IMR-90 (cell line): ENCODE measurements at regions not wholly inside any gene's neighbourhood (a gene's known extent, or its start where the extent isn't known, plus 50 kb on each side); places are given as distances from the start of the nearest gene placed in this dataset.

Source experiments
- ATAC-seq: fragments of 200-7000 bp; cut with Tn5 transposase; 2 replicates; pipeline ENCODE4 v1.9.1; 2020; ENCODE audit warnings: low read depth, mild to moderate bottlenecking, moderate library complexity
- BruUV-seq: library from RNA; stranded (reverse); fragments of 400-500 nt; replicated peaks from 2 replicates; lab custom pipeline; 2021; lab: Mats Ljungman, UMichigan
- CTCF ChIA-PET: fragments of 300-600 bp; formaldehyde crosslinking; extraction: SDS; loops from one replicate; lab custom pipeline; 2021; ENCODE audit warnings: antibody characterized with exemption; lab: Yijun Ruan, JAX
- POLR2A ChIA-PET: fragments of 300-600 bp; sonication (Branson Sonifier 250); formaldehyde crosslinking; loops from one replicate; lab custom pipeline; 2022; ENCODE audit warnings: antibody characterized with exemption; ENCODE audit not compliant: unreplicated experiment; lab: Charles Lee
- DNase-seq: peaks from one replicate; pipeline ENCODE4 v3.0.0; 2013
- H2AFZ ChIP-seq: replicated peaks from 2 replicates; pipeline ENCODE3; 2013; ENCODE audit warnings: low read length, mild to moderate bottlenecking; ENCODE audit not compliant: poor library complexity
- H2AK5ac ChIP-seq: 2 replicates; pipeline ENCODE4 v1.6.1; 2013; ENCODE audit warnings: low read depth, low read length, inconsistent platforms
- H2AK9ac ChIP-seq: replicated peaks from 2 replicates; pipeline ENCODE3; 2013; ENCODE audit warnings: mild to moderate bottlenecking, low read depth, low read length, moderate library complexity; ENCODE audit not compliant: poor library complexity
- H2BK120ac ChIP-seq: 2 replicates; pipeline ENCODE4 v1.6.1; 2013; ENCODE audit warnings: low read depth, low read length, inconsistent platforms
- H2BK15ac ChIP-seq: 3 replicates; pipeline ENCODE4 v1.6.1; 2013; ENCODE audit warnings: low read depth, low read length, inconsistent platforms
- H2BK20ac ChIP-seq: 2 replicates; pipeline ENCODE4 v1.6.1; 2013; ENCODE audit warnings: low read depth, mild to moderate bottlenecking, inconsistent platforms, low read length, moderate library complexity
- H2BK5ac ChIP-seq: 2 replicates; pipeline ENCODE4 v1.6.1; 2013; ENCODE audit warnings: mild to moderate bottlenecking, low read depth, low read length, inconsistent platforms; ENCODE audit not compliant: poor library complexity, severe bottlenecking
- H3K14ac ChIP-seq: replicated peaks from 2 replicates; pipeline ENCODE4 v1.6.1; 2013; ENCODE audit warnings: low read depth, low read length, inconsistent platforms
- H3K18ac ChIP-seq: 2 replicates; pipeline ENCODE4 v1.6.1; 2013; ENCODE audit warnings: low read depth, low read length, control low read depth
- H3K23ac ChIP-seq: 2 replicates; pipeline ENCODE4 v1.6.1; 2013; ENCODE audit warnings: low read depth, low read length, inconsistent platforms
- H3K27ac ChIP-seq: 2 replicates; pipeline ENCODE4 v1.5.1; 2013; ENCODE audit warnings: mild to moderate bottlenecking, control low read depth, low read length; ENCODE audit not compliant: insufficient read depth
- H3K27me3 ChIP-seq: 2 replicates; pipeline ENCODE4 v1.6.1; 2013; ENCODE audit warnings: low read length; ENCODE audit not compliant: control insufficient read depth, insufficient read depth
- H3K36me3 ChIP-seq: 2 replicates; pipeline ENCODE4 v1.6.1; 2013; ENCODE audit warnings: low read length, mixed read lengths; ENCODE audit not compliant: control insufficient read depth, insufficient read depth
- H3K4ac ChIP-seq: 2 replicates; pipeline ENCODE4 v1.6.1; 2013; ENCODE audit warnings: low read depth, low read length, inconsistent platforms
- H3K4me1 ChIP-seq: 2 replicates; pipeline ENCODE4 v1.6.1; 2013; ENCODE audit warnings: low read length, mixed read lengths; ENCODE audit not compliant: control insufficient read depth, insufficient read depth
- H3K4me2 ChIP-seq: 2 replicates; pipeline ENCODE4 v1.6.1; 2013; ENCODE audit warnings: low read depth, mild to moderate bottlenecking, control low read depth, low read length, moderate library complexity
- H3K4me3 ChIP-seq: 2 replicates; pipeline ENCODE4 v1.5.1; 2013; ENCODE audit warnings: low read depth, mild to moderate bottlenecking, control low read depth, low read length, moderate library complexity; ENCODE audit not compliant: insufficient read depth
- H3K56ac ChIP-seq: 2 replicates; pipeline ENCODE4 v1.6.1; 2013; ENCODE audit warnings: low read length, inconsistent platforms; ENCODE audit not compliant: insufficient read depth; ENCODE audit errors: extremely low read depth
- H3K79me1 ChIP-seq, 2 experiments: 2 replicates each; pipeline ENCODE4 v1.6.1; 2013; ENCODE audit warnings: low read length in 2 of 2, inconsistent platforms in 1 of 2, low read depth in 1 of 2
- H3K9ac ChIP-seq: 2 replicates; pipeline ENCODE4 v1.6.1; 2013; ENCODE audit warnings: low read depth, low read length, control low read depth
- H3K9me1 ChIP-seq: 2 replicates; pipeline ENCODE4 v1.6.1; 2013; ENCODE audit warnings: low read length, inconsistent platforms; ENCODE audit not compliant: insufficient read depth
- H3K9me3 ChIP-seq: 2 replicates; pipeline ENCODE4 v1.6.1; 2013; ENCODE audit warnings: low read length; ENCODE audit not compliant: control insufficient read depth, insufficient read depth
- H4K20me1 ChIP-seq: 2 replicates; pipeline ENCODE4 v1.6.1; 2013; ENCODE audit warnings: low read length, inconsistent platforms; ENCODE audit not compliant: insufficient read depth
- H4K5ac ChIP-seq: 2 replicates; pipeline ENCODE4 v1.6.1; 2013; ENCODE audit warnings: mild to moderate bottlenecking, low read depth, low read length, control low read depth
- H4K8ac ChIP-seq, 2 experiments: 2 replicates each; pipeline ENCODE4 v1.6.1; 2013; ENCODE audit warnings: low read depth in 2 of 2, low read length in 2 of 2, control low read depth in 1 of 2, inconsistent platforms in 1 of 2
- H4K91ac ChIP-seq: 2 replicates; pipeline ENCODE4 v1.6.1; 2013; ENCODE audit warnings: low read depth, low read length, inconsistent platforms; ENCODE audit not compliant: insufficient read depth
- BHLHE40 ChIP-seq: fragments of 150-350 bp; IDR thresholded peaks from 2 replicates; pipeline ENCODE4 v1.6.1; 2016; ENCODE audit warnings: mild to moderate bottlenecking, low read depth, low read length
- CEBPB ChIP-seq: IDR thresholded peaks from 2 replicates; pipeline ENCODE4 v1.6.1; 2012; ENCODE audit warnings: low read depth, low read length, improper control_type of control experiment
- CHD1 ChIP-seq: IDR thresholded peaks from 2 replicates; pipeline ENCODE4 v1.6.1; 2012; ENCODE audit warnings: low read depth, low read length, improper control_type of control experiment
- FOS ChIP-seq: fragments of 150-350 bp; IDR thresholded peaks from 2 replicates; pipeline ENCODE4 v1.6.1; 2016; ENCODE audit warnings: low read depth, low read length
- MAFK ChIP-seq: IDR thresholded peaks from 2 replicates; pipeline ENCODE4 v1.6.1; 2012; ENCODE audit warnings: low read depth, low read length, improper control_type of control experiment
- MAZ ChIP-seq: IDR thresholded peaks from 2 replicates; pipeline ENCODE4 v1.6.1; 2012; ENCODE audit warnings: low read depth, mild to moderate bottlenecking, low read length, improper control_type of control experiment, moderate library complexity, borderline replicate concordance
- MXI1 ChIP-seq: IDR thresholded peaks from 2 replicates; pipeline ENCODE4 v1.6.1; 2012; ENCODE audit warnings: low read depth, mild to moderate bottlenecking, low read length, moderate library complexity, borderline replicate concordance
- NFE2L2 ChIP-seq: fragments of 150-350 bp; IDR thresholded peaks from 2 replicates; pipeline ENCODE4 v1.6.1; 2016; ENCODE audit warnings: low read depth, mild to moderate bottlenecking, low read length
- POLR2A ChIP-seq: IDR thresholded peaks from 2 replicates; pipeline ENCODE4 v1.6.1; 2012; ENCODE audit warnings: mild to moderate bottlenecking, low read depth, low read length
- RAD21 ChIP-seq: IDR thresholded peaks from 2 replicates; pipeline ENCODE4 v1.6.1; 2012; ENCODE audit warnings: low read length, improper control_type of control experiment
- RCOR1 ChIP-seq: IDR thresholded peaks from 2 replicates; pipeline ENCODE4 v1.6.1; 2012; ENCODE audit warnings: mild to moderate bottlenecking, low read length, improper control_type of control experiment; ENCODE audit not compliant: insufficient replicate concordance
- RFX5 ChIP-seq: IDR thresholded peaks from 2 replicates; pipeline ENCODE4 v1.8.0; 2012; ENCODE audit warnings: low read depth, mild to moderate bottlenecking, low read length, moderate library complexity
- SMC3 ChIP-seq: fragments of 150-350 bp; IDR thresholded peaks from 2 replicates; pipeline ENCODE4 v1.6.1; 2016; ENCODE audit warnings: low read depth, mild to moderate bottlenecking, antibody characterized with exemption, low read length, moderate library complexity
- dilution Hi-C: fragments of 300-500 bp; cut with HindIII; formaldehyde crosslinking; loops from one replicate; pipeline ENCODE4 v1.14.3; 2018; ENCODE audit warnings: low sequenced_read_pairs; ENCODE audit not compliant: unreplicated experiment
- in situ Hi-C: fragments of 300-500 bp; cut with MboI; formaldehyde crosslinking; loops from 3 replicates; pipeline ENCODE4 v1.14.3; 2019; ENCODE audit warnings: low sequenced_read_pairs, inconsistent platforms, mixed read lengths
- intact Hi-C: fragments of 100-400 bp; cut with micrococcal nuclease; formaldehyde crosslinking; loops from 2 replicates; pipeline ENCODE4 v1.10.0; 2022
- TF ChIP-seq, protein P1 (sequence below): conservative IDR thresholded peaks from 2 replicates; pipeline ENCODE4 v1.5.1; 2012; ENCODE audit warnings: mild to moderate bottlenecking, low read depth, low read length, improper control_type of control experiment
- TF ChIP-seq, protein P2 (sequence below): fragments of 150-350 bp; IDR thresholded peaks from 2 replicates; pipeline ENCODE4 v1.6.1; 2017; ENCODE audit warnings: mild to moderate bottlenecking, antibody characterized with exemption, low read length, low read depth
- TF ChIP-seq, protein P3 (sequence below): fragments of 150-350 bp; IDR thresholded peaks from 2 replicates; pipeline ENCODE4 v1.6.1; 2016; ENCODE audit warnings: low read depth, mild to moderate bottlenecking, low read length, moderate library complexity, borderline replicate concordance

DNA sequence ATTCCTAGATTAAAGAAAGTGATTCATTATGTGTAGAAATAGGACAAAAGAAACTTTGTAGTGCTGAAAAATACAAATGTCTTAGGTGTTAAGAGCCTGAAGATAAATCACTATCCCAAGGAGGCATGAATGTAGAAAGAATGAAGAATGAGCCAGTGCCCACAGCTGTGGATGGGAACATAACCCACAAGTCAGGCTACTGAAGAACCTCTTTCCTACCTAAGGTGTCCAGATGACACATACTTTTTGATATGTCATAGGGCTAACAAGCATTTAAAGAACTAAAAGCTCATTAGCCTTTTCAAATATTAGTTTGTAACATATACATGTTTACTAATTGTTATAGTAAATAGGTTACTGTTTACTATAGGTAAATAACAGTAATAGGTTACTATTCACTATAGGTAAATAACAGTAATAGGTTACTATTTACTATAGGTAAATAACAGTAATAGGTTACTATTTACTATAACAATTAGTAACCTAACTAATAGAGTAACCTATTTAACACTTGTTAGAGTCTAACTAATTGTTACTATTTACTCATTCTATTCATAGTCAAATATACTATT, 275.0 kb upstream of the KYNU start:
- intact Hi-C loops = loop anchor here (10.0 kb wide), 1 partner anchor 438 kb away; no protein-coding TSS in a partner anchor
- Histone ChIP-seq H3K36me3 (no peaks in the 10 kb centered on the region), H3K4me1 (peaks cover 2% of the 10 kb centered on the region; the same call in 1 of the 2 replicates), H3K27ac (no peak overlapping the region), H3K18ac (no peak overlapping the region), H3K27me3 (no peaks in the 10 kb centered on the region), H3K9me3 (no peaks in the 10 kb centered on the region; the same call in 1 of the 2 replicates), H3K14ac (no peak overlapping the region; the same call in 1 of the 2 replicates), H4K91ac (no peak overlapping the region), H3K4me3 (no peak overlapping the region), H3K9me1 (0 out of 2 replicates have a peak, but pooled peaks cover 5% of the 10 kb centered on the region), H3K79me1 (no peaks in the 10 kb centered on the region), H4K5ac (no peak overlapping the region), H2BK15ac (peak overlapping the region; percentile 80; the same call in 1 of the 3 replicates), H2AK5ac (no peak overlapping the region), H2BK5ac (no peak overlapping the region), H3K9ac (no peak overlapping the region), H2BK20ac (peak overlapping the region; percentile 24; the same call in 1 of the 2 replicates), H2BK120ac (peak overlapping the region; percentile 54; the same call in 1 of the 2 replicates), H3K4ac (no peak overlapping the region; the same call in 1 of the 2 replicates), H2AFZ (no peak overlapping the region), H2AK9ac (no peak overlapping the region), H3K23ac (no peak overlapping the region), H4K20me1 (no peaks in the 10 kb centered on the region), H4K8ac (no peak overlapping the region), H3K4me2 (no peak overlapping the region), H3K56ac (no peak overlapping the region)
- TF ChIP-seq RFX5 (no peak), BHLHE40 (no peak), RAD21 (no peak), CHD1 (no peak), MXI1 (no peak), POLR2A (no peak), FOS (no peak), NFE2L2 (no peak), MAZ (no peak), RCOR1 (no peak), SMC3 (no peak), CEBPB (no peak), MAFK (no peak)
- TF ChIP-seq, protein P1, sequence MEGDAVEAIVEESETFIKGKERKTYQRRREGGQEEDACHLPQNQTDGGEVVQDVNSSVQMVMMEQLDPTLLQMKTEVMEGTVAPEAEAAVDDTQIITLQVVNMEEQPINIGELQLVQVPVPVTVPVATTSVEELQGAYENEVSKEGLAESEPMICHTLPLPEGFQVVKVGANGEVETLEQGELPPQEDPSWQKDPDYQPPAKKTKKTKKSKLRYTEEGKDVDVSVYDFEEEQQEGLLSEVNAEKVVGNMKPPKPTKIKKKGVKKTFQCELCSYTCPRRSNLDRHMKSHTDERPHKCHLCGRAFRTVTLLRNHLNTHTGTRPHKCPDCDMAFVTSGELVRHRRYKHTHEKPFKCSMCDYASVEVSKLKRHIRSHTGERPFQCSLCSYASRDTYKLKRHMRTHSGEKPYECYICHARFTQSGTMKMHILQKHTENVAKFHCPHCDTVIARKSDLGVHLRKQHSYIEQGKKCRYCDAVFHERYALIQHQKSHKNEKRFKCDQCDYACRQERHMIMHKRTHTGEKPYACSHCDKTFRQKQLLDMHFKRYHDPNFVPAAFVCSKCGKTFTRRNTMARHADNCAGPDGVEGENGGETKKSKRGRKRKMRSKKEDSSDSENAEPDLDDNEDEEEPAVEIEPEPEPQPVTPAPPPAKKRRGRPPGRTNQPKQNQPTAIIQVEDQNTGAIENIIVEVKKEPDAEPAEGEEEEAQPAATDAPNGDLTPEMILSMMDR = no peak
- TF ChIP-seq, protein P2, sequence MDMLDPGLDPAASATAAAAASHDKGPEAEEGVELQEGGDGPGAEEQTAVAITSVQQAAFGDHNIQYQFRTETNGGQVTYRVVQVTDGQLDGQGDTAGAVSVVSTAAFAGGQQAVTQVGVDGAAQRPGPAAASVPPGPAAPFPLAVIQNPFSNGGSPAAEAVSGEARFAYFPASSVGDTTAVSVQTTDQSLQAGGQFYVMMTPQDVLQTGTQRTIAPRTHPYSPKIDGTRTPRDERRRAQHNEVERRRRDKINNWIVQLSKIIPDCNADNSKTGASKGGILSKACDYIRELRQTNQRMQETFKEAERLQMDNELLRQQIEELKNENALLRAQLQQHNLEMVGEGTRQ = no peak
- TF ChIP-seq, protein P3, sequence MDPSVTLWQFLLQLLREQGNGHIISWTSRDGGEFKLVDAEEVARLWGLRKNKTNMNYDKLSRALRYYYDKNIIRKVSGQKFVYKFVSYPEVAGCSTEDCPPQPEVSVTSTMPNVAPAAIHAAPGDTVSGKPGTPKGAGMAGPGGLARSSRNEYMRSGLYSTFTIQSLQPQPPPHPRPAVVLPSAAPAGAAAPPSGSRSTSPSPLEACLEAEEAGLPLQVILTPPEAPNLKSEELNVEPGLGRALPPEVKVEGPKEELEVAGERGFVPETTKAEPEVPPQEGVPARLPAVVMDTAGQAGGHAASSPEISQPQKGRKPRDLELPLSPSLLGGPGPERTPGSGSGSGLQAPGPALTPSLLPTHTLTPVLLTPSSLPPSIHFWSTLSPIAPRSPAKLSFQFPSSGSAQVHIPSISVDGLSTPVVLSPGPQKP = no peak
- ChIA-PET POLR2A (no interaction called here), CTCF (no interaction called here)
- ATAC-seq = no peak
- BruUV-seq = no TSS peak
- no peak for DNase-seq
- dilution Hi-C loops = no loop called here
- in situ Hi-C loops = no loop called here
